Peyer's patch (tissue), 4 donors: ENCODE measurements at regions not wholly inside any gene's neighbourhood (a gene's known extent, or its start where the extent isn't known, plus 50 kb on each side); places are given as distances from the start of the nearest gene placed in this dataset.
"Not testable (repeated sequence)": the region's sequence is repeated elsewhere in the genome, so short reads cannot be mapped to it uniquely, and the experiment has no call there.

Experiments used
- DNase-seq, 3 donors: peaks; one replicate each; pipeline ENCODE4 v3.0.0-alpha.2; 2017 to 2019
- H3K27ac ChIP-seq, 4 donors: fragments of 200-600 bp; sonication (generic); one replicate each; pipeline ENCODE4 v1.5.1; 2016 to 2019
- H3K27me3 ChIP-seq, 2 donors: fragments of 200-600 bp; sonication (generic); one replicate each; pipeline ENCODE4 v1.5.1; 2019
- H3K36me3 ChIP-seq, 3 donors: fragments of 200-600 bp; sonication (generic); one replicate each; pipeline ENCODE4 v1.5.1; 2016 to 2019
- H3K4me1 ChIP-seq, 4 donors: fragments of 200-600 bp; sonication (generic); one replicate each; pipeline ENCODE4 v1.5.1; 2016 to 2019
- H3K4me3 ChIP-seq, 4 donors: fragments of 200-600 bp; sonication (generic); 1 replicate in 3 of 4; 2 replicates in 1 of 4; pipeline ENCODE4 v1.5.1; 2016 to 2019; ENCODE audit warnings: mild to moderate bottlenecking in 1 of 4
- H3K9me3 ChIP-seq, 4 donors: fragments of 200-600 bp; sonication (generic); one replicate each; pipeline ENCODE4 v1.5.1; 2016 to 2019; ENCODE audit warnings: mild to moderate bottlenecking in 1 of 4
- POLR2A ChIP-seq, 2 donors: fragments of 450-650 bp; IDR thresholded peaks; one replicate each; pipeline ENCODE4 v1.5.1; 2017; ENCODE audit warnings: antibody characterized with exemption in 2 of 2, mild to moderate bottlenecking in 2 of 2, moderate library complexity in 2 of 2
- TF ChIP-seq, protein P1 (sequence below), 6 experiments: fragments of 450-650 bp in 4 of 6; fragments of 200-600 bp in 2 of 6; sonication (generic) in 1 of 6; IDR thresholded peaks; one replicate each; pipeline ENCODE4 v1.5.1; 2017 to 2019; ENCODE audit warnings: antibody characterized with exemption in 6 of 6, mild to moderate bottlenecking in 3 of 6, moderate library complexity in 1 of 6

DNA sequence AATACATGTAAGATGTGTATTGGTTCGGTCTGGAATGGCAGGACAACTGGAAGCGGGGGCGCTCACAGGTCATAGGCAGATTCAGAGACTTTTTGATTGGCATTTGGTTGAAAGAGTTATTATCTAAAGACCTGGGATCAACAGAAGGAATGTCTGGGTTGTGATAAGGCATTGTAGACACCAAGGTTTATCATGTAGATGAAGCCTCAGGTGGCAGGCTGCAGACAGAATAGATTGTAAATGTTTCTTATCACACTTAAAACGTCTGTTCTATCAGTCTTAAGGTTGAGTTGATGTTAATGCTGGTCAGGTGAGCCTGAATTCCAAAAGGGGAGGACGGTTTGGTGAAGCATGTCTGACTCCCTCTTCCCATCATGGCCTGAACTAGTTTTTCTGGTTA, 295.9 kb upstream of the PROK2 start:
- Histone ChIP-seq H3K9me3 (no peaks in the 10 kb centered on the region), H3K4me3 (no peak overlapping the region), H3K4me1 (peaks cover 0 to 9% (median 3%) of the 10 kb centered on the region in 4 donors), H3K27me3 (no peaks in the 10 kb centered on the region), H3K36me3 (no peaks in the 10 kb centered on the region), H3K27ac (no peak overlapping the region)
- DNase-seq: no peak
- no peak for TF ChIP-seq POLR2A (IDR thresholded peaks at IDR 0.05)

DNA sequence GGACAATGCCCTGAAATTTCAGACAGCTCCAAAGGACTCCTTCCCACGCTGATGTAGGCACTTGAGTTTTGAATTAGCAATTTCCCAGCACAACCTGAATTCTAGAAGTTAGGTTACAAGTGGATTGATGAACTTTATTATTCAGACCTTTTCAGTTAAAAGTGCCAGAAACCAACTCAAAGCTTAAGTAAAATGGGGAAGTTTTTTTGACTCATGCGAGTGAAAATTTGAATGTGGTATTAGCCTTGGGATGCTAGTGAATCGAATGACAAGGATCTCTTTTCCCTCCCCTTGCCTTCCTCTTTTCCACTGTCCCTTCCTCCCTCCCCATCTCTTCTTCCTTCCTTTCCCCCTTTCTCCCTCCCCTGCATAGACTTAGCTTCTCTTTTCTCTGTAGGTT, 295.1 kb upstream of the PROK2 start:
- TF ChIP-seq, protein P1, sequence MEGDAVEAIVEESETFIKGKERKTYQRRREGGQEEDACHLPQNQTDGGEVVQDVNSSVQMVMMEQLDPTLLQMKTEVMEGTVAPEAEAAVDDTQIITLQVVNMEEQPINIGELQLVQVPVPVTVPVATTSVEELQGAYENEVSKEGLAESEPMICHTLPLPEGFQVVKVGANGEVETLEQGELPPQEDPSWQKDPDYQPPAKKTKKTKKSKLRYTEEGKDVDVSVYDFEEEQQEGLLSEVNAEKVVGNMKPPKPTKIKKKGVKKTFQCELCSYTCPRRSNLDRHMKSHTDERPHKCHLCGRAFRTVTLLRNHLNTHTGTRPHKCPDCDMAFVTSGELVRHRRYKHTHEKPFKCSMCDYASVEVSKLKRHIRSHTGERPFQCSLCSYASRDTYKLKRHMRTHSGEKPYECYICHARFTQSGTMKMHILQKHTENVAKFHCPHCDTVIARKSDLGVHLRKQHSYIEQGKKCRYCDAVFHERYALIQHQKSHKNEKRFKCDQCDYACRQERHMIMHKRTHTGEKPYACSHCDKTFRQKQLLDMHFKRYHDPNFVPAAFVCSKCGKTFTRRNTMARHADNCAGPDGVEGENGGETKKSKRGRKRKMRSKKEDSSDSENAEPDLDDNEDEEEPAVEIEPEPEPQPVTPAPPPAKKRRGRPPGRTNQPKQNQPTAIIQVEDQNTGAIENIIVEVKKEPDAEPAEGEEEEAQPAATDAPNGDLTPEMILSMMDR (IDR thresholded peaks at IDR 0.05): no peak
- no peak for TF ChIP-seq POLR2A (IDR thresholded peaks at IDR 0.05)

DNA sequence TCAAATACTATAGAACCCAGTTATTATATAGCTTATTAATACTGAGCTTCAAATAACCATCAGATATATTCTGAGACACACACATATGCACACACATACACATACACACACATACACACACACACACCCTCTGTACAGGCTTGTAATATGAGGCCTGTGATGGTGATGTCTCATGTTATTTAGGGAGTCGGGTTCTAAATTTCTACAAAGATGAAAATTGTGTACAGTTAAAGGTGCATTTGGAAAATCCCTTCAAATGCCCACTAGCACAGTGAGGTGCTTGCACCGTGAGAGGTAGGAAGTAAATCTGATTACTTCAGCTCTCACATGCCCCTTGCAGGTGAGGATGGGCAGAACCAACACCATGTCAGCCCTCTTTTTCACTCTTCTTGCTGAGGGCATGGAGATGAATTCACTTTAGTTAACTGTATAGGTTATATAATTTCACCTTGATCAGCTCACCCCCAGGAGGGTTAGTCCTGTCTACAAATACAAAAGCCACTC, 294.5 kb upstream of the PROK2 start:
- Histone ChIP-seq H3K36me3 (no peaks in the 10 kb centered on the region), H3K9me3 (no peaks in the 10 kb centered on the region), H3K4me1 (peaks cover 0 to 9% (median 3%) of the 10 kb centered on the region in 4 donors), H3K27me3 (no peaks in the 10 kb centered on the region), H3K27ac (no peak overlapping the region), H3K4me3 (no peak overlapping the region)
- no peak for DNase-seq
- TF ChIP-seq, protein P1 (IDR thresholded peaks at IDR 0.05): no peak
- TF ChIP-seq POLR2A (IDR thresholded peaks at IDR 0.05): no peak

More for the DNA sequence above, 295.1 kb upstream of the PROK2 start:
- Histone ChIP-seq H3K27ac (no peak overlapping the region), H3K36me3 (no peaks in the 10 kb centered on the region), H3K4me1 (peaks cover 0 to 9% (median 3%) of the 10 kb centered on the region in 4 donors), H3K4me3 (no peak overlapping the region), H3K27me3 (no peaks in the 10 kb centered on the region), H3K9me3 (no peaks in the 10 kb centered on the region)
- no peak for DNase-seq

DNA sequence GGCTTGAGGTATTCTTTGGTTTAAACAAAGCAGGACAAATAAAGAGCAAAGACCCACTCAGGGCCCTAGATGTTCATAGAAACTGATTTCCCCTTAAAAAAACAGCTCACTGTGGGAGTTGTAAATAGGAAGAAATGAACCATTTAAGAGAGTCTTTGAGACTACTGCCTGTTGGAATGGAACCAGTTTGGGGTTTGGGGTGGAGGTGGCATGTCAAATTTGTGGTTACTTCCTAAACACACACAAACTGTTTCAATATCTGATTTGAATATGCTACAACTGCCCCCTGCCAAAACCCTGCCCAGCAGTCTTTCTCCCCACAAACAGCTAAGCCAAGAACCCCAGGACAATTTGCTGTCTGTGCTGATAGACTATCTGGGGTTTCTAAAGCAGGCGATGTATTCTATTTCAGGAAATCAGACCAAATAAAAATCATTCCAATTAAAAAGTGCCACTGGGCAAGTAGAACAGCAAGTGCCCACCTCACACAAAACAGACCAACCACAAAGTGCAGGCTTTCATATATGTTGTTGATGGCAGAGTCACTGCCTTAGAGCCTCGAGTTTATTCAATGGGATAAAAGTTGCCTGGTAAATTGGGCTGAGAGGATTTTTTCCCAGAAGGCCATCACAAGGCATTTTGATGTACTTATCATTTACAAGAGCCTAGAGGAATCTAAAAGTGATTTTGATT, 293.9 kb upstream of the PROK2 start:
- TF ChIP-seq POLR2A (IDR thresholded peaks at IDR 0.05): no peak
- TF ChIP-seq, protein P1 (IDR thresholded peaks at IDR 0.05): no peak

DNA sequence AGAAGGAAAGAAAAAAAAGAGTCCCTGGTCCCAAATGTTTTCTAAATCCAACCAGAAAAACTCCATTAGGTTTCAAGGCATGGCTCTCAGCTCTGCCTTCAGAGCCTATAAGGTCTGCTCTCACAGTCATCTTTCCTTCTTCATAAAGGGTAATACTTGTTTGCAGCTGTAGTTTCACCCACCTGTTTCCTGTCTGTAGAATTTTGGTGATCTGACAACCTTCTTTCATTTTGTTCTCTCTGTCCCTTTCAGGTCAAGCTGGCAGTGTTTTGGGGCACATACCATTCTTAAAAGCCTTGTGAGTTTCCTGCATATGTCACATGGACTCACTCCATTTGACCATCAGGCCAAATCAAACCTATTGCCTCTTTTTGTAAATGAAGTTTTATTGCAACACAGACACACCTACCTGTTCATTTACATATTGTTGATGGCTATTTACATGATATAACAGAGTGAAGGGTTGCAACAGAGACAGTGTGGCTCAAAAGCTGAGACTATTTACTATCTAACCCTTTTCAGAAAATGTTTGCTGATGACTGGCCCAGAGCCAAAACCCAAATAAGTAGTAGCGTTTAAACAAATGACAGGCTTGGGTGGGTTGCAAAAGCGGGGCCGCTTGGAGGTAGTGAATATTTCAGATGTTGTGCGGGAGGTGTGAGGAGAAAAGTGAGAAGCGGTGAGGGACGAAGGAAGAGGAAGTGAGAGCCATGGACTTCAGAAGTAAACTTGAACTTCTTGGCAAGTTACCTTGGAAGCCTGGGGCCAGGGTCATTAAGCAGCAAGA, 292.7 kb upstream of the PROK2 start:
- Histone ChIP-seq H3K4me1 (peaks cover 0 to 9% (median 3%) of the 10 kb centered on the region in 4 donors), H3K27ac (no peak overlapping the region), H3K36me3 (no peaks in the 10 kb centered on the region), H3K9me3 (no peaks in the 10 kb centered on the region), H3K4me3 (no peak overlapping the region), H3K27me3 (no peaks in the 10 kb centered on the region)
- peak in 1 of 3 donors; percentile 20 for DNase-seq
- TF ChIP-seq, protein P1 (IDR thresholded peaks at IDR 0.05): no peak
- TF ChIP-seq POLR2A (IDR thresholded peaks at IDR 0.05): no peak

More for the DNA sequence above, 293.9 kb upstream of the PROK2 start:
- H3K4me3 ChIP-seq: no peak overlapping the region
- no peak overlapping the region for H3K27ac ChIP-seq
- no peak for DNase-seq
- H3K9me3 ChIP-seq: no peaks in the 10 kb centered on the region
- H3K36me3 ChIP-seq: no peaks in the 10 kb centered on the region
- H3K4me1 ChIP-seq: peaks cover 0 to 9% (median 3%) of the 10 kb centered on the region in 4 donors
- H3K27me3 ChIP-seq: no peaks in the 10 kb centered on the region

DNA sequence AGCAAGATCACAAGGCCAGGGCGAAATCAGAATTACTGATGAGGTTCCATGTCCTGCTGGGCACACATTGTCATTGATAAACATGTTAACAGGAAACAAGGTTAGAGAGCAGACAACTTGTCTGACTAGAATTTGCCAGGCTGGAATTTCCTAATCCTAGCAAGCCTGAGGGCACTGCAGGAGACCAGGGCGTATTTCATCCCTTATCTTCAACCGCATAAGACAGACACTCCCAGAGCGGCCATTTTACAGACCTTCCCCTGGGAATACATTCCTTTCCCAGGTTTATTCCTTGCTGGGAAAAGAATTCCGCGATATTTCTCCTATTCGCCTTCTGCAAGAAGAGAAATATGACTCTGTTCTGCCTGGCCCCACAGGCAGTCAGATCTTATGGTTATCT, 290.9 kb upstream of the PROK2 start:
- H3K27me3 ChIP-seq: not testable (repeated sequence)

More for the DNA sequence above, 290.9 kb upstream of the PROK2 start:
- not testable (repeated sequence) for H3K9me3 ChIP-seq, H3K36me3 ChIP-seq, H3K4me3 ChIP-seq, DNase-seq, H3K4me1 ChIP-seq, H3K27ac ChIP-seq
